Kidney (tissue), 13 donors: ENCODE measurements at regions not wholly inside any gene's neighbourhood (a gene's known extent, or its start where the extent isn't known, plus 50 kb on each side); places are given as distances from the start of the nearest gene placed in this dataset.

Experiments
- DNase-seq, 5 donors: peaks; one replicate each; pipeline ENCODE4 v3.0.0-alpha.2; 2013 to 2020
- FAIRE-seq: peaks from 2 replicates; lab custom pipeline; 2012; peaks lifted over from hg19 to GRCh38; lab: Jason Lieb, UNC
- H3K27ac ChIP-seq, 2 donors: one replicate each; pipeline ENCODE4 v1.7.0; 2013; ENCODE audit warnings: low read depth in 2 of 2, low read length in 2 of 2, inconsistent platforms in 1 of 2
- H3K27me3 ChIP-seq: one replicate; pipeline ENCODE4 v1.7.1; 2013; ENCODE audit warnings: low read length, inconsistent platforms; ENCODE audit not compliant: control insufficient read depth, insufficient read depth
- H3K36me3 ChIP-seq, 3 donors: one replicate each; pipeline versions ENCODE4 v1.7.0 to v1.7.1; 2013; ENCODE audit warnings: low read length in 3 of 3, control low read depth in 1 of 3, inconsistent platforms in 1 of 3; ENCODE audit not compliant: insufficient read depth in 3 of 3, control insufficient read depth in 2 of 3
- H3K4me1 ChIP-seq, 3 donors: one replicate each; pipeline versions ENCODE4 v1.7.0 to v1.7.1; 2013; ENCODE audit warnings: low read length in 3 of 3, inconsistent platforms in 1 of 3, low read depth in 1 of 3; ENCODE audit not compliant: control insufficient read depth in 2 of 3, insufficient read depth in 2 of 3
- H3K4me3 ChIP-seq, 3 donors: one replicate each; pipeline versions ENCODE4 v1.7.0 to v1.8.1; 2013; ENCODE audit warnings: low read length in 3 of 3, control low read depth in 1 of 3, inconsistent platforms in 1 of 3
- H3K9ac ChIP-seq, 3 donors: one replicate each; pipeline versions ENCODE4 v1.7.0 to v1.7.1; 2013; ENCODE audit warnings: low read length in 3 of 3, control low read depth in 1 of 3, inconsistent platforms in 1 of 3
- H3K9me3 ChIP-seq, 3 donors: one replicate each; pipeline versions ENCODE4 v1.7.0 to v1.7.1; 2013; ENCODE audit warnings: low read length in 3 of 3, control low read depth in 1 of 3, inconsistent platforms in 1 of 3; ENCODE audit not compliant: control insufficient read depth in 2 of 3, insufficient read depth in 1 of 3
- intact Hi-C: fragments of 100-400 bp; cut with DNase I; formaldehyde crosslinking; loops from one replicate; pipeline ENCODE4 v1.11.1; 2022
- TF ChIP-seq, protein P1 (sequence below): IDR thresholded peaks from 3 replicates; pipeline ENCODE4 v1.5.1; 2012; ENCODE audit warnings: mild to moderate bottlenecking, moderate library complexity, borderline replicate concordance; ENCODE audit not compliant: insufficient read depth; ENCODE audit errors: extremely low read depth
- donor health status: control.
- donor health status: control.
- donor health status: control.
- donor health status: control.
- donor health status: control.
- donor health status: DM: yes; HTN: yes; CAD: no.
- donor health status: Normal renal cell carcinoma (clear cell type).

DNA sequence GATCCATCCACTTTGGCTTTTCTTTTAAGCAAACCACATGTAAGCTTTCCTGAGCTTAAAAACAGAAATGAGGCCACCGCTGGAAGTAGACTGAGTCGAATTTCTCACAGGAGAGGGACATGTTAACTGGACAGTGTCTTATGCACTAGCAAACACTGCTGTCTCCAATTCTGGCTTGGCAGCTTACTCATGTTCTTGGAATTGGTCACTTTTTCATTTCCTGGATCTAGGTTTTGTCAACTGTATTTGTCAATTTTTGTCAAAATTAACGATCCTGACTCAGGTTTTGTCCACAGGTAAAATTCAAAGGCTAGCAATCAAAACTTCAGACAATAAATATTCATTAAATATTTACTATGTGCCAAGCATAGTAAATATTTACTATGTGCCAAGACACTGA lies 601.5 kb downstream of the RNF144B start:
- no peaks in the 10 kb centered on the region for H3K9me3 ChIP-seq
- intact Hi-C loops = loop anchor here (10.0 kb wide), 1 partner anchor 866 kb away; no protein-coding TSS in a partner anchor
- no peak overlapping the region for H3K27ac ChIP-seq
- DNase-seq (no peak), FAIRE-seq (no peak)
- no peaks in the 10 kb centered on the region for H3K4me1 ChIP-seq
- no peaks in the 10 kb centered on the region for H3K27me3 ChIP-seq
- no peak overlapping the region for H3K9ac ChIP-seq
- H3K4me3 ChIP-seq = no peak overlapping the region
- TF ChIP-seq, protein P1, sequence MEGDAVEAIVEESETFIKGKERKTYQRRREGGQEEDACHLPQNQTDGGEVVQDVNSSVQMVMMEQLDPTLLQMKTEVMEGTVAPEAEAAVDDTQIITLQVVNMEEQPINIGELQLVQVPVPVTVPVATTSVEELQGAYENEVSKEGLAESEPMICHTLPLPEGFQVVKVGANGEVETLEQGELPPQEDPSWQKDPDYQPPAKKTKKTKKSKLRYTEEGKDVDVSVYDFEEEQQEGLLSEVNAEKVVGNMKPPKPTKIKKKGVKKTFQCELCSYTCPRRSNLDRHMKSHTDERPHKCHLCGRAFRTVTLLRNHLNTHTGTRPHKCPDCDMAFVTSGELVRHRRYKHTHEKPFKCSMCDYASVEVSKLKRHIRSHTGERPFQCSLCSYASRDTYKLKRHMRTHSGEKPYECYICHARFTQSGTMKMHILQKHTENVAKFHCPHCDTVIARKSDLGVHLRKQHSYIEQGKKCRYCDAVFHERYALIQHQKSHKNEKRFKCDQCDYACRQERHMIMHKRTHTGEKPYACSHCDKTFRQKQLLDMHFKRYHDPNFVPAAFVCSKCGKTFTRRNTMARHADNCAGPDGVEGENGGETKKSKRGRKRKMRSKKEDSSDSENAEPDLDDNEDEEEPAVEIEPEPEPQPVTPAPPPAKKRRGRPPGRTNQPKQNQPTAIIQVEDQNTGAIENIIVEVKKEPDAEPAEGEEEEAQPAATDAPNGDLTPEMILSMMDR = no peak
- H3K36me3 ChIP-seq = no peaks in the 10 kb centered on the region

DNA sequence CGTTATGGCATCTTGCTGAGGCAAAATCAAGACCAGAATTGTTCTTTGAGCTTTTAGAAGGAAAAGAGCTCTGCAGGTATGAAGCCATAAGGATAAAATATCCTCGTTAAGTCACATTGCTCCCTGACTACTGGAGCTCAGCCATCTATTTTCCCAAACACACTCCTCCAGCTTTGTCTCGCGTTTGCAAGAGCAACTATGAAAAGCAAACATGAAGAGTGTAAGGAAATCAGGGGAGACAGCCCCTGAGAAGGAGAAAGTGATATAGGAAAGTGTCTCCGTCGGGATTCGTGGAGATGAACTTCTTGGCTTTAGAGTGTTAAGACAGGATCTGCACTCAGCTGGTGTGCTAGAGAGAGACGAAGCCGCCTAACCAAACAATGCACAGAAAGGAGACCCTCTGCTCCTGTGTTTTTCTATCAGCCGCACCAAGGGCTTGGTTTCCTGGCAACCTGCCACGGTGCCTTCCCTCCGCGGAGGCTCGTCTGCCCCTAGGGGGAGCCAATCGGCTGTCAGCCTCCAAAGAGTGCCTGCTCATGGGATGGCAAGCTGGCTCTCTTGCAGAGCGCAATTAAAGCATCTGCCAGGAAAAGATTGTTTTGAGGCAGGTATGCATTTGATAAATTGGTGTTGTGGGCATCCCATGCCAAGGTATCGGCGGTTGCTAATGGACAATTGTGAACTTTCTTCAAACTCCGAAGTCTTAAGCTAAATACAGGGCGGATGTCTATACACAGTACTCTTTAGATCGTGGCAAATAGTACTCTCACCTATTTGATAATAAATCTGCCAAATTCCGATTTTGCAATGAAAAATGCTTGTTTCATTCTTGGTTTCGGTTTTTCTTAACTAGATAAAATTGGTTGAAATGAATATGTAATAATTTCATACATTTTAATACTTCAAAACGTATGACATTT lies 603.2 kb downstream of the RNF144B start:
- H3K36me3 ChIP-seq = no peaks in the 10 kb centered on the region
- H3K9ac ChIP-seq = peak overlapping the region in 1 of 3 donors; percentile 49
- DNase-seq (peak; percentile 90 to 95 (median 93)), FAIRE-seq (no peak)
- H3K9me3 ChIP-seq = no peaks in the 10 kb centered on the region
- intact Hi-C loops = no loop called here
- no peaks in the 10 kb centered on the region for H3K4me1 ChIP-seq
- no peak overlapping the region for H3K27ac ChIP-seq
- H3K27me3 ChIP-seq = no peaks in the 10 kb centered on the region
- TF ChIP-seq, protein P1 = peak; percentile 56
- peak overlapping the region; percentile 32 to 52 (median 43) for H3K4me3 ChIP-seq

DNA sequence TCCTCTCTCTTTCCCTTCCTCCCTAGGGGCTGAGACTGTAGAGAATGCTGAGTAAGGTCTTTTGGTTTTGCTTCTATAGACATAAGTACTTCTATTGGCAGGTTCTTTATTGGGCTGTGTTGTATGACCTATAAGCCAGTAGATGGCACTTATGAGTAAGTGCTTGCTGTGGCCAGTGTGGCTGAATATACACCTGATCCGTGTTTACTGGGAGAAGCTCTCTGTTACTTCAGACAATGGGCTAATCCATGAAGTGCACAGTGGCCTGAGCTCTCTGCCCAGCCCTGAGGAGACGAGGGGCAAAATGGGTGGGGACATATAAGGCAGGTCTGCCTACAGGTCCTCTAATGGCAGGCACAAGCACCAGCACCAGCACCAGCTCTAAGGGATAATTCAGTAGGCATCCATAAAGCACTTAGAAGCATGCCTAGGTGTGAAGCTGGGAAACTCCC lies 610.3 kb downstream of the RNF144B start:
- H3K4me1 ChIP-seq = no peaks in the 10 kb centered on the region
- intact Hi-C loops = no loop called here
- no peak overlapping the region for H3K4me3 ChIP-seq
- no peak overlapping the region for H3K27ac ChIP-seq
- no peaks in the 10 kb centered on the region for H3K9me3 ChIP-seq
- TF ChIP-seq, protein P1 = peak; percentile 43
- no peaks in the 10 kb centered on the region for H3K27me3 ChIP-seq
- no peaks in the 10 kb centered on the region for H3K36me3 ChIP-seq
- DNase-seq (peak in 4 of 5 donors; percentile 28 to 71 (median 56)), FAIRE-seq (no peak)
- no peak overlapping the region for H3K9ac ChIP-seq
